NCI-H345 treated with DMSO at 0.1 percent for 48 hours (cell line): ENCODE measurements at regions not wholly inside any gene's neighbourhood (a gene's known extent, or its start where the extent isn't known, plus 50 kb on each side); places are given as distances from the start of the nearest gene placed in this dataset.

Source experiments
- DNase-seq: peaks from one replicate; lab custom pipeline; 2025; ENCODE audit not compliant: unreplicated experiment; lab: John Stamatoyannopoulos, UW

DNA sequence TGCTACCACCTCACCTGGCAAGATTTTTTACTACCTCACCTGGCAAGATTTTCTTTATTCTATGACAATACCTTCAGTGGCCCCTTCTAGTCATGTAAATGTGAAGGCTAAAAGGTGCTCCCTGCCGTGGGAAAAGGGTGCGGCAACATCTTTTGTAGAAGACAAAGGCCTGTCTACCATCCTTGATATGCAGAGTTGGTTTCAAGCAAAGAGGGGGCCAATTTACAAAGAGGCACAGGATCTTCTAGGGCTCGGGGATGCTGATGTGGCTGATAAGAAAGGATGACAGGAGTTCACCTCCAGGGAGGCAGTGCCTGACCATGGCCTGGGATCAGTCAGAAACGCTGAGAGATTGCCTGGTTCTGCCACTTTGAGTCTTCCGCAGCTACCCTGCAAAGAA is 165.4 kb upstream of the SLC1A4 start:
- DNase-seq: no peak

- DNase-seq: no peak
These were observed 163.2 kb upstream of the SLC1A4 start for GRCh38 chr2:64825831-64826491.

DNA sequence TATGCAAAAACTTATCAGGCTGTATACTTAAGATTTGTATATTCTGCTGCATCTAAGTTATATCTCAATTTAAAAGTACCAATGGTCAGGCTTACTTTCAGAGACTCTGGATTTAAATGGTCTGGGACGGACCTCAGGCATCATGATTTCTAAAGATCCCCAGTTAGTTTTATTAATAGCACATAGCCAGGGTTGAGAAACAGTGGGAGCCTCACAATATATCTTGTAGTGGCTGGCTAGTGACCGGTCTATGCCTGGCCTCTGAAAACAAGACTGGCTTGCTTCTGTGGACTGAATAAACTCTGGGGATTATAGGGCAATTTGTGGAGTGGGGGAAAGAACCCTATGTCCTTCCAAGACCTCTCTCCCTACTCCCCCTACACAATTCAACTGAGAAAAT is 162.5 kb upstream of the SLC1A4 start:
- DNase-seq: no peak

- DNase-seq: no peak
These were observed 160.9 kb upstream of the SLC1A4 start for GRCh38 chr2:64828261-64828660.

DNA sequence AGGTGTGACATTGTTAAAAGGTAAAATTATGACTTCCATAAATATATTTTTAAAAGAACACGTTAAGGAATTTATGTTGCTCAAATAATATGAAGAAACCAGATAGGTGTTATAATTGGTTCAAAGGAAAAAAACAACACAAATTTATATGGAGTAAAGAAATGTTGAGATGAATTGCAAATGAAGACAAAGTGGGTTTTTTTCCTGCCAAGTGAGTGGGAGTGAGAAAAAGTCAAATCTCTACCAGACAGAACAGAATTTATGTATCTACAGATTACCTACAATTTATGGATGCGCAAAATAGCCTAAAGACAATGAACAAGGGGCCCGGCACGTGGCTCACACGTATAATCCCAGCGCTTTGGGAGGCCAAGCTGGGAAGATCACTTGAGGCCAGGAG is 159.7 kb upstream of the SLC1A4 start:
- DNase-seq: no peak

GRCh38 chr2:64831134-64831976 is 157.8 kb upstream of the SLC1A4 start:
- no peak for DNase-seq

DNA sequence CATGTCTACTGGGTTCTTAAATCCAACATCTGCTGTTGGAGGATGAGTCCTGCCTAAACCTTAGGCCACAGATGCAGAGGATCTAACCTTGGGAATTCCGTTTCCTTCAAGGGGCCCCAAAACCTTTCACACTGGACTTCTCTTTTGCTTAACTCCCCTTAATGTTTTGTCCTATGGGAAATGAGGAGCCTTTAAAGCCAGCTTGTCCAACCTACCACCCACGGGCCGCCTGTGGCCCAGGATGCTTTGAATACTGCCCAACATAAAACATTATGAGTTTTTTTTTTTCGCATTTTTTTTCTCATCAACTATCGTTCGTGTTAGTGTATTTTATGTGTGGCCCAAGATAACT is 157.2 kb upstream of the SLC1A4 start:
- DNase-seq: no peak

- no peak for DNase-seq
These were observed 156.3 kb upstream of the SLC1A4 start for GRCh38 chr2:64832936-64833335.

- DNase-seq: no peak
These were observed 152.6 kb upstream of the SLC1A4 start for GRCh38 chr2:64836566-64836965.

GRCh38 chr2:64837116-64837731 is 152.0 kb upstream of the SLC1A4 start:
- DNase-seq: no peak

DNA sequence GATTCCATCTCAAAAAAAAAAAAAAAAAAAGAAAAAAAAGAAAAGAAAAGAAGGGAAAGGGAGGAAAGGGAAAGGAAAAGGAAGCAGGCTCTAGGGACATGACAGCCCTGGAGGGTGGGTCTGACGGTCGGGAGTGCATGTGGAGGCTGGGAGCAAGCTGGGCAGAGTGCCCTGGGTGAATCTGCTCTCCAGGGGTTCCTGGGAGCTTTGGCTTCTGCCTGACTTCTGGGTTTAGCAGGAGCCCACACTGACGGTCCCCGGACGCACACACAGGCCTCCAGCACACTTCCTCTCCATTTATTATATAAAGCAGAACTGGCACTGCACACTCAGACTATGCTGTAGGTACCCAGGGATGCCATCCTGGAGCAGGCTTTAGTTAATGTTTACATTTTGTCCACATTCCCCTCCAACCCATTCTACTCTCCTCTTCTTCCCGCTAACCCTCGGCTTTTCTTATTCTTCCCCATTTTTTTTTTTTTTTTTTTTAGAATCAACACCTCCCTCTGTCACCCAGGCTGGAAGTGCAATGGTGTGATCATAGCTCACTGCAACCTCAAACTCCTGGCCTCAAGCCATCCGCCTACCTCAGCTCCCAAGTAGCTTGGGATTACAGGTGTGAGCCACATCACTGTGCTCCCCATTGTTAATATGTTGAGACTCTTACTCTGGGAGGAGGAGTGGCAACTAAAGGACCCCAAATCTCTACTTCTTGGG is 151.1 kb upstream of the SLC1A4 start:
- no peak for DNase-seq

- DNase-seq: no peak
These were observed 150.4 kb upstream of the SLC1A4 start for GRCh38 chr2:64838817-64839216.

DNA sequence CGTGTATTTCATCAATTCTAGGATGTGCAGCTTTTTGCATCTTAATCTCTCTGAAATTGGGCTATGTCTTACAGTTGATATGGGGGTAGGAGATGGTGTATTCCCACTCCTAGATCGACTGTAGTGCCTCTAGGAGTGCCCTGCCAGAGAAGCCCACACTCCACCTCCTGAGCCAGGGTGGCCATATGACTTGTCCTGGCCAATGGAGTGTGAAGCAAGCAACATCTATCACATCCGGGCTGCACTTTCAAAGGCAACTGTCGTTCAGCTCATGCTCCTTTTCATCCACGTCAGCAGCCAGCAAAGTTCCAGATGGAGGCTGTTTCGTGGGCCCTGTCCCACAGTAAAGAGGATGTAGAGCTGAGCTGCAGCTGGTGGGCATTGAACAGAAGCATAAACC is 149.4 kb upstream of the SLC1A4 start:
- no peak for DNase-seq

DNA sequence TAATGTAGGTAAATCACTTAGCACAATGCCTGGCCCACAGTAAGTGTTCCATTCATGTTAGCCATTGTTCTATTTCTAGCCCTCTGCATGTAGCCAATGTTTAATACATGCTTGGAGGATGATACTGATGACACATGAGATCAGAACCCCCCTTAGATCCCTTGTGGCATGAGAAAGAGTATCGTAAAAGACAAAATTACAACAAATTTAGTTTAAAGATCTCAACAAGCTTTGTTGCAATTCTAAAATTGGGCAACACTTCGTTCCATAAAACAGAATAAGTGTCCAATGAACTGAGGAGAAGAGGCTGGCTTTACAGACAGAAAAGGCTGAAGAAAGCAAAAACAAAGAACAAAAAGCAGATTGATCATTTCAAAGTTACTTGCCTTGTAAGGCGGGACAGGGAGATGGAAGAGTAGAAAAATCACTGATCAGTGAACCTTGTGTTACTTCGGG is 148.7 kb upstream of the SLC1A4 start:
- DNase-seq: no peak

GRCh38 chr2:64841461-64841860 is 147.7 kb upstream of the SLC1A4 start:
- DNase-seq: no peak

- no peak for DNase-seq
These were observed 147.2 kb upstream of the SLC1A4 start for GRCh38 chr2:64842030-64842429.

DNA sequence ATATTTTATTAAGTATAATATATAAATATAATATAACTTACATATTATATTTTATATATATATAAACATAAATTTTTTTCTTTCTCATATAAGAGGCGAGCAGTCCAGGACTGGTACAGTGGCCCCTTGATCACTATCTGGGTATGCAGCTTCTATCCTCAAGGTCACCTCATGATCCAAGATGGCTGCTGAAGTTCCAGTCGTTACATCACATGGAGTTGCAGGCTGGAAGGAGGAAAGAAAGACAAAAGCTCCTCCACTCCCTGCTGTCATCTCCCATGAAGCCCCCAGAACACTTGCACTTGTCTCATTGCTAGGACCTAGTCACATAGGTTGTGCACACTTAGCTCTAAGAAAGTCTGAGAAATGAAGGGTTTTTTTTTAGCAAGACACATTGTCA is 145.1 kb upstream of the SLC1A4 start:
- no peak for DNase-seq

DNA sequence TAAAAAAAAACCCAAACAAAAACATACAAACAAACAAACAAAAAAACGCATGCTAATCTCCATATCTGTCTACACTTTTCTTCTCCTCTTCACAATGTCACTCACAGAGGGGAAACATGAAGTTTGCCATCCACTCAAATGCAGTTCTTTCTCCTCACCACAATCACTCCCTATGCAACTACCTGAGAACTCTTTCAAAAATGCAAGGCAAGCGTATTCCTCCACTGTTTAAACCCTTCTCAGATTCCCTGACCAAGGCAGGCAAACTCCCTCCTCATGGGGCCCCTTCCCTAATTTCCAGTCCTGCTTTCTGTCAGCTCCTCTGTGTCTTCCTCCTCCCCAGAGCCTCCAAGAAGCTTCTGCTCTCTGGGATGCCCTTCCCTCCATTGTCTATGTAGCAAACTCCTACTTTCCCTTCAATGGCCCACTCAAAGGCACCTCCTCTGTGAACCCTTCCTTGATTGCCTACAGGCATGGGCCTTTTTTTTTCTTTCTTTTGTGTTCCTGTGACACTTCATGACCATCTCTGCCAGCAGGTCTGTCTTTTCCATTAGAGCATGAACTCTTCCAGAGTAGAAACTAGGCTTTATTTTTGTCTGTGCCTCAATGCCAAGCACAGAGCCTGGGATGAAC is 143.8 kb upstream of the SLC1A4 start:
- DNase-seq: no peak

- no peak for DNase-seq
These were observed 143.0 kb upstream of the SLC1A4 start for GRCh38 chr2:64846177-64846576.

- no peak for DNase-seq
These were observed 141.3 kb upstream of the SLC1A4 start for GRCh38 chr2:64847930-64848329.

- no peak for DNase-seq
These were observed 140.8 kb upstream of the SLC1A4 start for GRCh38 chr2:64848363-64848762.
